ENCODE measurements at regions not wholly inside any gene's neighbourhood (a gene's known extent, or its start where the extent isn't known, plus 50 kb on each side); places are given as distances from the start of the nearest gene placed in this dataset.
"Not testable (repeated sequence)": the region's sequence is repeated elsewhere in the genome, so short reads cannot be mapped to it uniquely, and the experiment has no call there.

DNA sequence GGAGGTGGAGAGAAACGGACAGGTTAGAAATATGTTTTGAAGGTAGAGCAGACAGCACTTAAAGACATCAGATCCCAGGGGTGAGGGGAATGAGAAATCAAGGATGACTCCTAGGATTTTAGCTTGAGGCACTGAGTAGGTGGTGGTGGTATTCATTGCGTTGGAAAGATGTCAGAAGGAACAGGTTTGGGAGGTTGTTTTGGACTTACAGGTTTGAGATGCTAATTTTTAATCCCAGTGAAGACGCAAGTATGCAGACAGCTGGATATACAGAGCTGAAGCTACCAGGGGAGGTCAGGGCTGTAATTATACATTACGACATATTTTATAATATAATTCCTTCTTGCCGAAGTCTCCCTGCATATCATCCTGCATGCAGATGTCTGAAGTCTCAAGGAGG, 433.3 kb downstream of the XYLT1 start:
- no peaks in the 10 kb centered on the region for H3K4me1 Mint-ChIP-seq
- H3K4me3 Mint-ChIP-seq, result no peak overlapping the region
- no peaks in the 10 kb centered on the region for H3K36me3 Mint-ChIP-seq (ENCODE audit: low read depth)
- H3K27me3 Mint-ChIP-seq (ENCODE audit: low read depth), result no peaks in the 10 kb centered on the region
- no peak overlapping the region for H3K27ac Mint-ChIP-seq
- no peaks in the 10 kb centered on the region for H3K9me3 Mint-ChIP-seq
- TF ChIP-seq, protein P1, sequence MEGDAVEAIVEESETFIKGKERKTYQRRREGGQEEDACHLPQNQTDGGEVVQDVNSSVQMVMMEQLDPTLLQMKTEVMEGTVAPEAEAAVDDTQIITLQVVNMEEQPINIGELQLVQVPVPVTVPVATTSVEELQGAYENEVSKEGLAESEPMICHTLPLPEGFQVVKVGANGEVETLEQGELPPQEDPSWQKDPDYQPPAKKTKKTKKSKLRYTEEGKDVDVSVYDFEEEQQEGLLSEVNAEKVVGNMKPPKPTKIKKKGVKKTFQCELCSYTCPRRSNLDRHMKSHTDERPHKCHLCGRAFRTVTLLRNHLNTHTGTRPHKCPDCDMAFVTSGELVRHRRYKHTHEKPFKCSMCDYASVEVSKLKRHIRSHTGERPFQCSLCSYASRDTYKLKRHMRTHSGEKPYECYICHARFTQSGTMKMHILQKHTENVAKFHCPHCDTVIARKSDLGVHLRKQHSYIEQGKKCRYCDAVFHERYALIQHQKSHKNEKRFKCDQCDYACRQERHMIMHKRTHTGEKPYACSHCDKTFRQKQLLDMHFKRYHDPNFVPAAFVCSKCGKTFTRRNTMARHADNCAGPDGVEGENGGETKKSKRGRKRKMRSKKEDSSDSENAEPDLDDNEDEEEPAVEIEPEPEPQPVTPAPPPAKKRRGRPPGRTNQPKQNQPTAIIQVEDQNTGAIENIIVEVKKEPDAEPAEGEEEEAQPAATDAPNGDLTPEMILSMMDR (IDR thresholded peaks at IDR 0.05; ENCODE audit: unreplicated experiment in 3 of 3), result no peak

DNA sequence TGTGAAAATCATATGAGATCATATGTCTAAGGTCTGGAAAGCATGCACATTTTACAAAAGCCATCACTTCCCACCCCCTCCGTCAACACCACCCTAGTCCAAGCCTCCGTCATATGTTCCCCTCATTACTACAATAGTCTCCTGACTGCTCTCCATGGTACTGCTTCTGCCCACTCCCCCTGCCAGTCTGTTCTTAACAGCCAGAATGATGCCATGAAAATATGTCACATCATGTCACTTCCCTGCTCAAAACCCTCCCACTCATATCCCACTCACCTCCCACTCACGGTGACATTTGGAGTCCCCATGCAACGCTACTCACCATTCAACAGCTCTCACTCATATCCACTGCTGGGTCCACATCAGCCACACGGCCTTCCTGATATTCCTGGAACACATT, 432.3 kb downstream of the XYLT1 start:
- H3K4me1 Mint-ChIP-seq, result no peaks in the 10 kb centered on the region
- H3K36me3 Mint-ChIP-seq (ENCODE audit: low read depth), result no peaks in the 10 kb centered on the region
- no peak overlapping the region for H3K4me3 Mint-ChIP-seq
- H3K27me3 Mint-ChIP-seq (ENCODE audit: low read depth), result no peaks in the 10 kb centered on the region
- TF ChIP-seq, protein P1 (IDR thresholded peaks at IDR 0.05; ENCODE audit: unreplicated experiment in 3 of 3), result no peak
- H3K9me3 Mint-ChIP-seq, result no peaks in the 10 kb centered on the region
- no peak overlapping the region for H3K27ac Mint-ChIP-seq

DNA sequence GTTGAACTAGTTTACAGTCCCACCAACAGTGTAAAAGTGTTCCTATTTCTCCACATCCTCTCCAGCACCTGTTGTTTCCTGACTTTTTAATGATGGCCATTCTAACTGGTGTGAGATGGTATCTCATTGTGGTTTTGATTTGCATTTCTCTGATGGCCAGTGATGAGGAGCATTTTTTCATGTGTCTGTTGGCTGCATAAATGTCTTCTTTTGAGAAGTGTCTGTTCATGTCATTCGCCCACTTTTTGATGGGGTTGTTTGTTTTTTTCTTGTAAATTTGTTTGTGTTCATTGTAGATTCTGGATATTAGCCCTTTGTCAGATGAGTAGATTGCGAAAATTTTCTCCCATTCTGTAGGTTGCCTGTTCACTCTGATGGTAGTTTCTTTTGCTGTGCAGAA, 421.7 kb downstream of the XYLT1 start:
- not testable (repeated sequence) for H3K36me3 Mint-ChIP-seq (ENCODE audit: low read depth); H3K4me1 Mint-ChIP-seq; H3K27me3 Mint-ChIP-seq (ENCODE audit: low read depth); H3K27ac Mint-ChIP-seq; H3K4me3 Mint-ChIP-seq
- H3K9me3 Mint-ChIP-seq, result peaks cover 26% of the 10 kb centered on the region

DNA sequence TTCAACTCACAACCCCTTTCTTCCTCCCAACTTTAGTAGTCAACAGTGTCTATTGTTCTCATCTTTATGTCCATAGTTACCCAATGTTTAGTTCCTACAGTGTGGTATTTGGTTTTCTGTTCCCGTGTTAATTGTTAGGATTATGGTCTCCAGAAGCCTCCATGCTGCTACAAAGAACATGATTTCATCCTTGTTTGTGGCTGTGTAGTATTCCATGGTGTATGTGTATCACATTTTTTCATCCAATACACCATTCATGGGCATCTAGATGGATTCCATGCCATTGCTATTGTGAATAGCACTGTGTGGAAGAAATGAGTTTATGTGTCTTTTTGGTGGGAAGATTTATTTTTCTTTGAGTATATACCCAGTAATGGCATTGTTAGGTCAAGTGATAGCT, 420.3 kb downstream of the XYLT1 start:
- no peak overlapping the region for H3K27ac Mint-ChIP-seq
- peaks cover 32% of the 10 kb centered on the region for H3K9me3 Mint-ChIP-seq
- H3K36me3 Mint-ChIP-seq (ENCODE audit: low read depth), result no peaks in the 10 kb centered on the region
- H3K27me3 Mint-ChIP-seq (ENCODE audit: low read depth), result no peaks in the 10 kb centered on the region
- H3K4me3 Mint-ChIP-seq, result no peak overlapping the region
- TF ChIP-seq, protein P1 (IDR thresholded peaks at IDR 0.05; ENCODE audit: unreplicated experiment in 3 of 3), result no peak
- no peaks in the 10 kb centered on the region for H3K4me1 Mint-ChIP-seq
